ENCODE measurements at regions not wholly inside any gene's neighbourhood (a gene's known extent, or its start where the extent isn't known, plus 50 kb on each side); places are given as distances from the start of the nearest gene placed in this dataset.

DNA sequence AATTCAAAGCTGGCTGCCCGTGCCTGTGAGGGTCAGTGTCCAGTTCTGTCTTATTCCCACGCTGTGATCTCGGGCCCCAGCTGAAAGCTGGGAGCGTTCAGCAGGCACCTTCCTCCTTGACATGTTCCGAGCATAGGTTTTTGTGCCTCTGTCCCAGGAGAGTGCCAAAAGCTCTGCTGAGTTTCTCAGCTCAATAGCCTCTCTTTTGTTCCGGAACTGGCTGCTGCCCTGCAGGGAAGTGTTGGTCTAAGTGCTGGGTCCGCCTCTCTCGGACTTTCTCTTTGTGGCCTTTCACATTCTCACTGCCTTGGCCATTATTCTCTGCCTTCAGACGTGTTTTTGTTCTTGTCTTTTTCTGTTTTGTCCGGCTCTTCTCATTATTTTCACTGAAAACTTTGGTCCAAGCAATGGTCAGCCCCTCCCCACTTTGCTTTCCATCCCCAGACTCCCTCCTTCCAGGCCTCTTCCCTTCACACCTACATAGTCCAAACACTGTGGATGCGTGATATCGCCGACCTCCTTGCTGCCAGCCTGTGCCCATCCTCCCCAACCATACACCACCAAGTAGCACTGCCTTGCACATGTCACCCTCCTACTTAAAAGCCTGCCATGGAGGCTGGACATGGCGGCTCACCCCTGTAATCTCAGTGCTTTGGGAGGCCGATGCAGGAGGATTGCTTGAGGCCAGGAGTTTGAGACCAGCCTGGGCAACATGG, 233.8 kb downstream of the RHOU start:
- Mint-ChIP-seq H3K36me3 (ENCODE audit: low read depth) (no peaks in the 10 kb centered on the region), H3K4me3 (no peak overlapping the region), H3K9me3 (no peaks in the 10 kb centered on the region), H3K4me1 (peaks cover 32% of the 10 kb centered on the region), H3K27me3 (ENCODE audit: insufficient read depth, low read depth, poor library complexity) (peaks cover 2% of the 10 kb centered on the region), H3K27ac (no peak overlapping the region; the same call in 1 of the 2 replicates)
- Histone ChIP-seq H3K27ac (ENCODE audit: low read depth) (peak overlapping the region; percentile 42; the same call in 1 of the 2 replicates), H3K4me3 (no peak overlapping the region), H3K27me3 (ENCODE audit: insufficient read depth) (no peaks in the 10 kb centered on the region), H2AFZ (peak overlapping the region; percentile 80), H4K20me1 (replicated peaks; ENCODE audit: insufficient read depth) (no peaks in the 10 kb centered on the region), H3K4me2 (no peak overlapping the region), H3F3A (replicated peaks; ENCODE audit: low read depth) (no peaks in the 10 kb centered on the region), H3K79me2 (replicated peaks; ENCODE audit: insufficient read depth) (no peaks in the 10 kb centered on the region), H3K9me2 (ENCODE audit: insufficient read depth) (no peaks in the 10 kb centered on the region), H3K4me1 (ENCODE audit: insufficient read depth) (0 out of 2 replicates have a peak, but pooled peaks cover 5% of the 10 kb centered on the region), H3K36me3 (ENCODE audit: insufficient read depth) (no peaks in the 10 kb centered on the region)
- TF ChIP-seq STAT1 (IDR thresholded peaks at IDR 0.05; ENCODE audit: unreplicated experiment) (no peak), NANOG (IDR thresholded peaks at IDR 0.05; ENCODE audit: borderline replicate concordance) (no peak), POLR2AphosphoS5 (IDR thresholded peaks at IDR 0.05; ENCODE audit: low read depth) (no peak), ZNF331 (CRISPR knock-in tag; IDR thresholded peaks at IDR 0.05; ENCODE audit: low read depth) (no peak), EZH2 (IDR thresholded peaks at IDR 0.05; ENCODE audit: low read depth, unreplicated experiment) (no peak), CREB1 (CRISPR knock-in tag; IDR thresholded peaks at IDR 0.05; ENCODE audit: low read depth) (no peak), EZH2phosphoT487 (IDR thresholded peaks at IDR 0.05; ENCODE audit: unreplicated experiment) (no peak), ZNF462 (CRISPR knock-in tag; IDR thresholded peaks at IDR 0.05) (no peak), CTCF (conservative IDR thresholded peaks at IDR 0.05; ENCODE audit: low read depth in 2 of 2) (no peak), ZNF114 (CRISPR knock-in tag; IDR thresholded peaks at IDR 0.05) (no peak), JUNB (IDR thresholded peaks at IDR 0.05; ENCODE audit: unreplicated experiment) (no peak)
- TF ChIP-seq, protein P1, sequence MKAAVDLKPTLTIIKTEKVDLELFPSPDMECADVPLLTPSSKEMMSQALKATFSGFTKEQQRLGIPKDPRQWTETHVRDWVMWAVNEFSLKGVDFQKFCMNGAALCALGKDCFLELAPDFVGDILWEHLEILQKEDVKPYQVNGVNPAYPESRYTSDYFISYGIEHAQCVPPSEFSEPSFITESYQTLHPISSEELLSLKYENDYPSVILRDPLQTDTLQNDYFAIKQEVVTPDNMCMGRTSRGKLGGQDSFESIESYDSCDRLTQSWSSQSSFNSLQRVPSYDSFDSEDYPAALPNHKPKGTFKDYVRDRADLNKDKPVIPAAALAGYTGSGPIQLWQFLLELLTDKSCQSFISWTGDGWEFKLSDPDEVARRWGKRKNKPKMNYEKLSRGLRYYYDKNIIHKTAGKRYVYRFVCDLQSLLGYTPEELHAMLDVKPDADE (IDR thresholded peaks at IDR 0.05), result no peak
- TF ChIP-seq, protein P2, sequence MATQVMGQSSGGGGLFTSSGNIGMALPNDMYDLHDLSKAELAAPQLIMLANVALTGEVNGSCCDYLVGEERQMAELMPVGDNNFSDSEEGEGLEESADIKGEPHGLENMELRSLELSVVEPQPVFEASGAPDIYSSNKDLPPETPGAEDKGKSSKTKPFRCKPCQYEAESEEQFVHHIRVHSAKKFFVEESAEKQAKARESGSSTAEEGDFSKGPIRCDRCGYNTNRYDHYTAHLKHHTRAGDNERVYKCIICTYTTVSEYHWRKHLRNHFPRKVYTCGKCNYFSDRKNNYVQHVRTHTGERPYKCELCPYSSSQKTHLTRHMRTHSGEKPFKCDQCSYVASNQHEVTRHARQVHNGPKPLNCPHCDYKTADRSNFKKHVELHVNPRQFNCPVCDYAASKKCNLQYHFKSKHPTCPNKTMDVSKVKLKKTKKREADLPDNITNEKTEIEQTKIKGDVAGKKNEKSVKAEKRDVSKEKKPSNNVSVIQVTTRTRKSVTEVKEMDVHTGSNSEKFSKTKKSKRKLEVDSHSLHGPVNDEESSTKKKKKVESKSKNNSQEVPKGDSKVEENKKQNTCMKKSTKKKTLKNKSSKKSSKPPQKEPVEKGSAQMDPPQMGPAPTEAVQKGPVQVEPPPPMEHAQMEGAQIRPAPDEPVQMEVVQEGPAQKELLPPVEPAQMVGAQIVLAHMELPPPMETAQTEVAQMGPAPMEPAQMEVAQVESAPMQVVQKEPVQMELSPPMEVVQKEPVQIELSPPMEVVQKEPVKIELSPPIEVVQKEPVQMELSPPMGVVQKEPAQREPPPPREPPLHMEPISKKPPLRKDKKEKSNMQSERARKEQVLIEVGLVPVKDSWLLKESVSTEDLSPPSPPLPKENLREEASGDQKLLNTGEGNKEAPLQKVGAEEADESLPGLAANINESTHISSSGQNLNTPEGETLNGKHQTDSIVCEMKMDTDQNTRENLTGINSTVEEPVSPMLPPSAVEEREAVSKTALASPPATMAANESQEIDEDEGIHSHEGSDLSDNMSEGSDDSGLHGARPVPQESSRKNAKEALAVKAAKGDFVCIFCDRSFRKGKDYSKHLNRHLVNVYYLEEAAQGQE (IDR thresholded peaks at IDR 0.05; ENCODE audit: unreplicated experiment), result no peak
- DNase-seq (ENCODE audit: low spot score), result peak; percentile 20
- peak; percentile 84 for ATAC-seq

Measured in GM23338 (cell line).